Activated naive CD8-positive, alpha-beta T cell treated with anti-CD3 and anti-CD28 coated beads, Interleukin-2, amount 10 ng/mL, durations not matched to agents 7 days and 5 days (primary cell): ENCODE measurements at regions not wholly inside any gene's neighbourhood (a gene's known extent, or its start where the extent isn't known, plus 50 kb on each side); places are given as distances from the start of the nearest gene placed in this dataset.
"Not testable (repeated sequence)": the region's sequence is repeated elsewhere in the genome, so short reads cannot be mapped to it uniquely, and the experiment has no call there.

Experiments used
- ATAC-seq: fragments of 150-1000 bp; cut with Tn5 transposase; one replicate; pipeline ENCODE4 v1.10.0; 2021; ENCODE audit warnings: low read depth, moderate library complexity
- POLR2A ChIA-PET: fragments of 350-600 bp; sonication (Branson Sonifier 250); formaldehyde crosslinking; loops from one replicate; lab custom pipeline; 2021; ENCODE audit warnings: antibody characterized with exemption; lab: Charles Lee
- DNase-seq: peaks from one replicate; pipeline ENCODE4 v3.0.0; 2021
- H3K27ac Mint-ChIP-seq: one replicate; pipeline ENCODE4 v1.8.0; 2022; ENCODE audit warnings: mild to moderate bottlenecking, mixed read lengths
- H3K27me3 Mint-ChIP-seq: one replicate; pipeline ENCODE4 v1.8.0; 2022; ENCODE audit warnings: mild to moderate bottlenecking, moderate library complexity, mixed read lengths
- H3K36me3 Mint-ChIP-seq: one replicate; pipeline ENCODE4 v1.8.0; 2021; ENCODE audit warnings: mild to moderate bottlenecking, mixed read lengths
- H3K4me1 Mint-ChIP-seq: one replicate; pipeline ENCODE4 v1.8.0; 2021; ENCODE audit warnings: mixed read lengths
- H3K4me3 Mint-ChIP-seq: one replicate; pipeline ENCODE4 v1.8.0; 2022; ENCODE audit warnings: mild to moderate bottlenecking, moderate library complexity, mixed read lengths
- H3K9me3 Mint-ChIP-seq: one replicate; pipeline ENCODE4 v1.8.0; 2021; ENCODE audit warnings: mixed read lengths

DNA sequence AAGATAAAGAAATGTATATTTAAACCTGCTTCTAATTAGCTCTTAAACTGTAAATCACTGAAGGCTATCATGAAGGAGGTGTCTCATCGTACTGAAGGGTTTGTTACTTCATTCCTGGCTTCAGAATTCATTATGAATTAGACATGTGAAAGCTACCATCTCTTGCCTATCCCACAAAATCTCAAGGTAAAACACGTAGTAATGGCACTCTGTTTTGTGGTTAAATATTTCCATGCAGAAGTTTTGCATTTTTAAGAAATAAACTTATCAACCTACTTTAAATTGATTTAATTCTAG is 490.7 kb upstream of the NUDT12 start:
- Mint-ChIP-seq H3K4me1 (no peaks in the 10 kb centered on the region), H3K27me3 (no peaks in the 10 kb centered on the region), H3K4me3 (no peak overlapping the region), H3K36me3 (no peaks in the 10 kb centered on the region), H3K27ac (no peak overlapping the region), H3K9me3 (no peaks in the 10 kb centered on the region)
- ATAC-seq (no peak), DNase-seq (no peak)
- POLR2A ChIA-PET: no interaction called here

GRCh38 chr5:104052558-104053352 is 490.2 kb upstream of the NUDT12 start:
- Mint-ChIP-seq H3K4me1 (no peaks in the 10 kb centered on the region), H3K9me3 (no peaks in the 10 kb centered on the region)

DNA sequence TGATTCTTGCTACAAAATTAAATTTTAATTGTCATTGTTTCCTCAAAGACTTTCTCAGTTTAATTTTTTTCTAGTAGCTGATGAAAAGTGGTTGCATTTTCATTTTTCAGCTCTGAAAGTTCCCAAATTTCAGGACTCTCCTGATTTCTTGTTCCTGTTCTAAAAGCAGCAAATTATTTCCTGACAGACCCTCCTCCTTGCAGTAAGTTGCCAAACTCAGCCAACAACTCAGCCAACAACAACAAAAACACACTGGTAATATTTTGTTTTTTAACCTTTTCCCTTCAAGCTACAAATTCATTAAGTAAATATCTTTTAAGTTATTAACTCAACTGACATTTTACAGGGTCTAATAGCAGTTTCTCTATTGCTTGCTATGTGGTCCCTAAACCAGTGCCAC is 487.8 kb upstream of the NUDT12 start:
- H3K27me3 Mint-ChIP-seq: no peaks in the 10 kb centered on the region
- POLR2A ChIA-PET: no interaction called here
- no peaks in the 10 kb centered on the region for H3K9me3 Mint-ChIP-seq
- H3K4me3 Mint-ChIP-seq: no peak overlapping the region
- DNase-seq: no peak
- H3K36me3 Mint-ChIP-seq: no peaks in the 10 kb centered on the region
- no peaks in the 10 kb centered on the region for H3K4me1 Mint-ChIP-seq
- ATAC-seq: no peak
- no peak overlapping the region for H3K27ac Mint-ChIP-seq

More at GRCh38 chr5:104052558-104053352, 490.2 kb upstream of the NUDT12 start:
- H3K27me3 Mint-ChIP-seq: no peaks in the 10 kb centered on the region
- no peaks in the 10 kb centered on the region for H3K36me3 Mint-ChIP-seq
- H3K27ac Mint-ChIP-seq: no peak overlapping the region
- DNase-seq (no peak), ATAC-seq (no peak)
- POLR2A ChIA-PET: no interaction called here
- H3K4me3 Mint-ChIP-seq: no peak overlapping the region

GRCh38 chr5:104049752-104050151 is 487.2 kb upstream of the NUDT12 start:
- H3K9me3 Mint-ChIP-seq: no peaks in the 10 kb centered on the region
- no peaks in the 10 kb centered on the region for H3K4me1 Mint-ChIP-seq
- no peak for DNase-seq
- H3K4me3 Mint-ChIP-seq: no peak overlapping the region
- no peaks in the 10 kb centered on the region for H3K27me3 Mint-ChIP-seq
- no peaks in the 10 kb centered on the region for H3K36me3 Mint-ChIP-seq
- ATAC-seq: no peak
- POLR2A ChIA-PET: no interaction called here
- H3K27ac Mint-ChIP-seq: no peak overlapping the region

- Mint-ChIP-seq H3K4me3 (no peak overlapping the region), H3K9me3 (no peaks in the 10 kb centered on the region), H3K27ac (no peak overlapping the region), H3K36me3 (no peaks in the 10 kb centered on the region), H3K4me1 (no peaks in the 10 kb centered on the region), H3K27me3 (no peaks in the 10 kb centered on the region)
- ATAC-seq: no peak
- DNase-seq: no peak
- POLR2A ChIA-PET: no interaction called here
Observed at GRCh38 chr5:104048231-104048630, 485.6 kb upstream of the NUDT12 start.

- Mint-ChIP-seq H3K4me1 (no peaks in the 10 kb centered on the region), H3K9me3 (no peaks in the 10 kb centered on the region), H3K27me3 (no peaks in the 10 kb centered on the region), H3K4me3 (no peak overlapping the region), H3K27ac (no peak overlapping the region), H3K36me3 (no peaks in the 10 kb centered on the region)
- DNase-seq: no peak
- ATAC-seq: no peak
- POLR2A ChIA-PET: no interaction called here
Observed at GRCh38 chr5:104045987-104046386, 483.4 kb upstream of the NUDT12 start.

DNA sequence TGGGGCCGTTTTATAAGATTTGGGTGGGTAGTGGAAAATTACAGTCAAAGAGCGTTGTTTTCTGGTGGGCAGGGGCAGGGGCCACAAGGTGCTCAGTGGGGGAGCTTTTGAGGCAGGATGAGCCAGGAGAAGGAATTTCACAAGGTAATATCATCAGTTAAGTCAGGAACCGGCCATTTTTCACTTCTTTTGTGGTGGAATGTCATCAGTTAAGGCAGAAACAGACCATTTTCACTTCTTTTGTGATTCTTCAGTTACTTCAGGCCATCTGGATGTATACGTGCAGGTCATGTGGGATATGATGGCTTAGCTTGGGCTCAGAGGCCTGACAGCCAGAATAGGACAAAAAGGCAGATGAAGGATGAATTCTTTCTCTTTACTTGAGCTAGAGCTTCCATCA is 477.3 kb upstream of the NUDT12 start:
- H3K27me3 Mint-ChIP-seq, DNase-seq, H3K27ac Mint-ChIP-seq, H3K9me3 Mint-ChIP-seq, H3K4me1 Mint-ChIP-seq, POLR2A ChIA-PET, H3K36me3 Mint-ChIP-seq, ATAC-seq, H3K4me3 Mint-ChIP-seq: not testable (repeated sequence)

- H3K4me3 Mint-ChIP-seq, H3K4me1 Mint-ChIP-seq, POLR2A ChIA-PET, H3K36me3 Mint-ChIP-seq, H3K27me3 Mint-ChIP-seq, H3K27ac Mint-ChIP-seq, DNase-seq, H3K9me3 Mint-ChIP-seq, ATAC-seq: not testable (repeated sequence)
Observed at GRCh38 chr5:104037136-104037535, 474.5 kb upstream of the NUDT12 start.

DNA sequence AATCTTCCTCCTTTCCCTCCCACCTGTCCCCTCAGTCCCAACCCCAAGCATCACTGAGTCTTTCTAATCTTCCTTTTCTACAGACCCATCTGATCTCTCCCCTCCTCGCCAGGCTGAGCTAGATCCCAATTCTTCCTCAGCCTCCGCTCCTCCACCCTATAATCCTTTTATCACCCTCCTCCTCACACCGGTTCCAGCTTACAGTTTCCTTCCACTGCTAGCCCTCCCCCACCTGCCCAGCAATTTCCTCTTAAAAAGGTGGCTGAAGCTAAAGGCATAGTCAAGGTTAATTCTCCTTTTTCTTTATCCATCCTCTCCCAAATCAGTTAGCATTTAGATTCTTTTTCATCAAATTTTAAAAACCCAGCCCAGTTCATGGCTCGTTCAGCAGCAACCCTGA is 470.6 kb upstream of the NUDT12 start:
- H3K27ac Mint-ChIP-seq, H3K4me1 Mint-ChIP-seq, H3K27me3 Mint-ChIP-seq, DNase-seq, H3K4me3 Mint-ChIP-seq, ATAC-seq, H3K36me3 Mint-ChIP-seq, H3K9me3 Mint-ChIP-seq, POLR2A ChIA-PET: not testable (repeated sequence)

GRCh38 chr5:104024538-104024937 is 461.9 kb upstream of the NUDT12 start:
- Mint-ChIP-seq H3K9me3 (peaks cover 5% of the 10 kb centered on the region), H3K27ac (no peak overlapping the region), H3K36me3 (no peaks in the 10 kb centered on the region), H3K4me1 (no peaks in the 10 kb centered on the region), H3K4me3 (no peak overlapping the region), H3K27me3 (no peaks in the 10 kb centered on the region)
- no peak for ATAC-seq
- POLR2A ChIA-PET: no interaction called here
- no peak for DNase-seq

DNA sequence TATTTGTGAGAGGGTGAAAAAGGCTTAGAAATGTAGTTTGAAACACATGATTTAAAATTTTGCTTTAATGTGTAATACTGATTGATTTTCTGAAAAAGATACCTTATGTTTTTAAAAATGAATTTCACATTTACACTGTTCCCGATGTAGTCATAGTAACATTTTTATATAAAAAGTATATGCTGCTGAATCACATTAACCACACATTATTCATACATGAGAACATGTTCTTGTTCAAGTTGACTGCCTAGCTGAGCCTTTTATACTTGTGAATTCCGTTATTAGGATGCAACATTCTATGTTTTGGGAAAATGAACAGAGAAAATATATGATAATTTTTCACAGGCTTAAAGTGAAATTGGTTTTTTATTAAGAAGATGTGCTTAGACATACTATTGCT is 461.1 kb upstream of the NUDT12 start:
- peaks cover 5% of the 10 kb centered on the region for H3K9me3 Mint-ChIP-seq
- no peak overlapping the region for H3K4me3 Mint-ChIP-seq
- no peaks in the 10 kb centered on the region for H3K36me3 Mint-ChIP-seq
- no peaks in the 10 kb centered on the region for H3K27me3 Mint-ChIP-seq
- POLR2A ChIA-PET: no interaction called here
- H3K27ac Mint-ChIP-seq: no peak overlapping the region
- ATAC-seq: no peak
- no peaks in the 10 kb centered on the region for H3K4me1 Mint-ChIP-seq
- DNase-seq: no peak

DNA sequence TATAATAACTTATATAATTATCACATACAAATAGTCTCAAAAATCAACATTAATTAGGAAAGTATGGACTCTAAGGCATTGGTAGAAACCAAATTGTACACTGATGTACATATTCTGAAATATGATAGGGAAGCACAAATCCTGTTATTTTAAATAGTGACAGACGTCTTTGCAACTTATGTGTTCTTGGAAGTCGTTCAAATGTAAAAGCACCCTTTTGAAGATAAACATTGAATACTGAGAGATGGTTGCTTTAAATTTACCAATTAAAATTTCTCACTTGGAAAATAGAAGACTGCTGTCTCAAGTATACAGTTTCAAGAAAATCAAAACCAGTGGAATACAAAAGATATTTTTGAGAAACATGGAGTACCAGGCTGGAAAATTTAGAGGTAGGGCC is 457.4 kb upstream of the NUDT12 start:
- no peak overlapping the region for H3K4me3 Mint-ChIP-seq
- H3K9me3 Mint-ChIP-seq: peaks cover 4% of the 10 kb centered on the region
- H3K27ac Mint-ChIP-seq: no peak overlapping the region
- no peaks in the 10 kb centered on the region for H3K4me1 Mint-ChIP-seq
- no peaks in the 10 kb centered on the region for H3K27me3 Mint-ChIP-seq
- ATAC-seq (no peak), DNase-seq (no peak)
- H3K36me3 Mint-ChIP-seq: no peaks in the 10 kb centered on the region
- POLR2A ChIA-PET: no interaction called here

DNA sequence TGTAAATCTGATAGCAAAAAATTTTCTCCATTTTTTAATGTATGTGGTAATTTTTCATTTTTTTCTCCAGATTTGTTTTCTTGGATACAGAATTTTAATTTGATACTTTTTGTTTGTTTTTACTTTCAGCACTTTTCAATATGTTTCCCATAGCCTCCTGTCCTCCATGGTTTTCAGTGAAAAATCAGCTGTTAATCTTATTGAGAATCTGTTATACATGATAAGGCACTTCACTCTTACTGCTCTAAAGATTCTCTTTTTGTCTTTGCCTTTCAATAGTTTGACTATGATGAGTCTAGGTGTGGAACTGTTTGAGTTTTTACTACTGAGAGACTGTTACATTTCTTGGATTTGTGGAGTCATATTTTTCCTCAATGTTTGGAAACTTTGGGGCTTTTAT is 455.7 kb upstream of the NUDT12 start:
- Mint-ChIP-seq H3K36me3 (no peaks in the 10 kb centered on the region), H3K27ac (no peak overlapping the region), H3K27me3 (no peaks in the 10 kb centered on the region), H3K4me1 (no peaks in the 10 kb centered on the region), H3K9me3 (peaks cover 1% of the 10 kb centered on the region), H3K4me3 (no peak overlapping the region)
- POLR2A ChIA-PET: no interaction called here
- DNase-seq: no peak
- no peak for ATAC-seq

DNA sequence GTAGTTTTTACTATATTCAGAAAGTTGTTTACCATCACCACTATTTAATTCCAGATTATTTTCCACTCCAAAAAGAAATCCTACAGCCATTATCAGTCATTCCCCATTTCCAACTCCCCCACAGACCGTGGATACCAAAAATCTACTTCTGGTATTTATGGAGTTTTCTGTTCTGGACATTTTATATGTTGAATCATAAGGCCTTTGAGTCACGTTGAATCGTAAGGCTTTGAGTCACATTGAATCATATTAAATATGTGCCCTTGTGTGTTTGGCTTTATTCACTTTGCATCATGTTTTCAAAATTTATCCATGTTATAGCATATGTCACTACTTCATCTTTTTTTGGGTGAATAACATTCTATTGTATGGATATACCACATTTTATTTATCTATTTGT is 454.1 kb upstream of the NUDT12 start:
- Mint-ChIP-seq H3K9me3 (peaks cover 1% of the 10 kb centered on the region), H3K36me3 (no peaks in the 10 kb centered on the region), H3K27ac (no peak overlapping the region), H3K4me1 (no peaks in the 10 kb centered on the region), H3K4me3 (no peak overlapping the region), H3K27me3 (no peaks in the 10 kb centered on the region)
- DNase-seq: no peak
- no peak for ATAC-seq
- POLR2A ChIA-PET: no interaction called here

DNA sequence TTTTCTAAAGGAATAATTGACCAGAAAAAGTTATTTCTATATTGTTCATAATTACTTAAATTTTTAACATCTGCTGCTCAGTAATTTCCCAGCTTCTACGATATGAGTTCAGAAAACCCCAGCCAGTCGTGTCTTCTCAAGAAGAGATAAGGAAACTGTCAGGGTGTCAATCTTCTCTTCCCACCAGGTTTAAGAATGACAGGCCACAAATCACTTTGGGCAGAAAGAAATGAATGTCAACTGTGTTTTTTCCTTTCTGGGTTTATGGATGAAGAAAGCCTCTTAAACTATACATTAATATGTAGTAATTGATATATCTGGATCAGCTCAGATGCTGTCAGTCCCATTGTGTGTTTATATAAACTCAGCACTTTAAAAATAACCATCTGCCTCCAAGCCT is 453.2 kb upstream of the NUDT12 start:
- Mint-ChIP-seq H3K4me1 (no peaks in the 10 kb centered on the region), H3K4me3 (no peak overlapping the region), H3K27ac (no peak overlapping the region), H3K27me3 (no peaks in the 10 kb centered on the region), H3K36me3 (no peaks in the 10 kb centered on the region), H3K9me3 (peaks cover 1% of the 10 kb centered on the region)
- DNase-seq: no peak
- POLR2A ChIA-PET: no interaction called here
- no peak for ATAC-seq
